Activated naive CD4-positive, alpha-beta T cell treated with anti-CD3 and anti-CD28 coated beads, Interleukin-2, amount 10 ng/mL, durations not matched to agents 7 days and 5 days (primary cell): ENCODE measurements at regions not wholly inside any gene's neighbourhood (a gene's known extent, or its start where the extent isn't known, plus 50 kb on each side); places are given as distances from the start of the nearest gene placed in this dataset.

Experiments used
- CTCF ChIA-PET: fragments of 350-600 bp; sonication (Branson Sonifier 250); formaldehyde crosslinking; loops from one replicate; lab custom pipeline; 2021; ENCODE audit warnings: antibody characterized with exemption; lab: Charles Lee
- DNase-seq: peaks from one replicate; pipeline ENCODE4 v3.0.0-alpha.2; 2020
- H3K27ac Mint-ChIP-seq: one replicate; pipeline ENCODE4 v1.8.0; 2021; ENCODE audit warnings: mild to moderate bottlenecking, moderate library complexity, mixed read lengths
- H3K27me3 Mint-ChIP-seq: one replicate; pipeline ENCODE4 v1.8.0; 2021; ENCODE audit warnings: mild to moderate bottlenecking, mixed read lengths
- H3K36me3 Mint-ChIP-seq: one replicate; pipeline ENCODE4 v1.8.0; 2021; ENCODE audit warnings: mixed read lengths
- H3K4me1 Mint-ChIP-seq: one replicate; pipeline ENCODE4 v1.8.0; 2021; ENCODE audit warnings: mixed read lengths
- H3K4me3 Mint-ChIP-seq: one replicate; pipeline ENCODE4 v1.8.0; 2021; ENCODE audit warnings: mild to moderate bottlenecking, moderate library complexity, mixed read lengths
- H3K9me3 Mint-ChIP-seq: one replicate; pipeline ENCODE4 v1.8.0; 2021; ENCODE audit warnings: mixed read lengths

DNA sequence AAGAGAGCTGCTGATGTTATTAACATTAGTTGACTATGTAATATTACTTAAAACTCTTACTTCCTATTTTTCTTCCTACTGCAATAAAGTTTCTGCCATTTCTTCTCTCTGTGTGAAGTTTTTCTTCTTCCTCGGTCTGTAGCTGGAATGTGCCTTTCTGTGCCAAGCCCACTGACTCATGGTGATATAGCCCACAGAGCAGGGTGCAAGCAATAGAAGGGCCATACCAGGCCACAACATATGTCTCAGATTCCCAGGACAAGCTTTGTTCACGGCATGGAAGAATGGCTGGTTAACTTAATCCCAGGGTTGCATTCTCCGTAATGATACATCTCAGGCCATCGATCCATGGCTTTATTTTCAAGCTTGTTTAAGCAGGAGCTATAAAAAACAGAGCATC lies 815.3 kb downstream of the TUSC7 start:
- Mint-ChIP-seq H3K4me3 (no peak overlapping the region), H3K27ac (no peak overlapping the region), H3K36me3 (no peaks in the 10 kb centered on the region), H3K4me1 (no peaks in the 10 kb centered on the region), H3K9me3 (no peaks in the 10 kb centered on the region), H3K27me3 (no peaks in the 10 kb centered on the region)
- CTCF ChIA-PET: interaction anchor here (1.7 kb wide), 1 partner anchor 754 kb away, joined by 9 read pairs; no protein-coding TSS in a partner anchor
- DNase-seq: no peak

DNA sequence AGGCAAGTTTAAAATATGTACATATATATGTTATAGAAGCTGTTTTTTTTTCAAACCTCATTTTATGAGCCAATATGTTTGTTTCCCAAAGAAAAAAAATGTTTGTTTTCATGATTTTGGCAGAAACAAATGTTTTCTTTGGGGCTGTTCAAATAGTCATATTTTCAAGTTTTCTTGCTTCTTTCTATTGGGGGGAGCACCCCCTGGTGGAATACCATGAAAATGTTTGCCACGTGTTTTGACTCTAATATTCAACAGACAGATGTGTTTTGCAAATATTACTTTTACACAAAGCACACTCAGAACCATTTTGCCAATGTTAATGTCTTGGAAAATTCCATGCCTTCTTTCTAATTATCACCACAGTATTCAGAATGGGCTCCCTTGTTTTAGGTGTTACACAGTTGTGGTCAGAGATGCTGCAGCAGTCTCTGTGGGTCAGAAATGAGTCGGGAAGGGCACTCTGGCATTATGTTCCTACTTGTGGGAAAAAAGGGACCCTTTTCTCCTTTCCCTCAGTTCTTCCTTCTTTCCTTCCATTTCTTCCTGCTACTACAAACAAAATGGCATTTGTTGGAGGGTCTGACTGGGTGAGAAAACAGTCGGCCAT lies 817.0 kb downstream of the TUSC7 start:
- DNase-seq: no peak
- no peaks in the 10 kb centered on the region for H3K4me1 Mint-ChIP-seq
- CTCF ChIA-PET: interaction anchor here (1.7 kb wide), 1 partner anchor 756 kb away, joined by 9 read pairs; no protein-coding TSS in a partner anchor

DNA sequence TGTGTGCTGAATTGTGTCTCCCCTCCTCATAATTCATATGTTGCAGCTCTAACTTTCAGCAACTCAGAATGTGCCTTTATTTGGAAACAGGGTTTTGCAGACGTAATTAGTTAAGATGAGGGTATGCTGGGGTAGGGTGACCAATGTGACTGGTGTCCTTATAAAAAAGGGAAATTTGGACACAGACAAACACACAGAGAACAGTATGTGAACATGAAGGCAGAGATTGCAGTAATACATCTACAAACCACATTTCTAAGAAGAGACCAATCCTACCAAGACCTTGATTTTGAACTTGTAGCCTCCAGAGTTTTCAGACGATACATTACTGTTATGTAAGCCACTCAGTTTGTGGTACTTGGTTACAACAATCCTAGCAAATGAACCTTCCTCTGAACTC lies 817.8 kb downstream of the TUSC7 start:
- H3K4me3 Mint-ChIP-seq: no peak overlapping the region
- H3K9me3 Mint-ChIP-seq: peaks cover 1% of the 10 kb centered on the region
- H3K27ac Mint-ChIP-seq: no peak overlapping the region
- H3K4me1 Mint-ChIP-seq: no peaks in the 10 kb centered on the region
- CTCF ChIA-PET: no interaction called here
- no peaks in the 10 kb centered on the region for H3K36me3 Mint-ChIP-seq
- H3K27me3 Mint-ChIP-seq: no peaks in the 10 kb centered on the region
- no peak for DNase-seq

More for the DNA sequence above, 817.0 kb downstream of the TUSC7 start:
- Mint-ChIP-seq H3K9me3 (peaks cover 1% of the 10 kb centered on the region), H3K4me3 (no peak overlapping the region), H3K27me3 (no peaks in the 10 kb centered on the region), H3K27ac (no peak overlapping the region), H3K36me3 (no peaks in the 10 kb centered on the region)

DNA sequence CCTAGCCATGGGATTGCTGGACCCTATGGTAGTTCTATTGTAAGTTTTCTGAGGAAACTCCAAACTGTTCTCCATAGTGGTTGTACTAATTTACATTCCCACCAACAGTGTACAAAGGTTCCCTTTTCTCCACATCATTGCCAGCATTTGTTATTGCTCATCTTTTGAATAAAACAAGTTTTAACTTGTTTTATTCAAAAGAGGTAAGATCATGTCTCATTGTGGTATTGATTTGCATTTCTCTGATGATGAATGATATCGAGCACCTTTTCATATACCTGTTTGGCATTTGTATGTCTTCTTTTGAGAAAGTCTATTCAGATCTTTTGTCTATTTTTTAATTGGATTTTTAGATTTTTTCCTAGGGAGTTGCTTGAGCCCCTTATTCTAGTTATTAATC lies 819.1 kb downstream of the TUSC7 start:
- H3K9me3 Mint-ChIP-seq: peaks cover 1% of the 10 kb centered on the region
- DNase-seq: no peak
- H3K27ac Mint-ChIP-seq: no peak overlapping the region
- H3K4me3 Mint-ChIP-seq: no peak overlapping the region
- H3K36me3 Mint-ChIP-seq: no peaks in the 10 kb centered on the region
- no peaks in the 10 kb centered on the region for H3K27me3 Mint-ChIP-seq
- CTCF ChIA-PET: no interaction called here
- no peaks in the 10 kb centered on the region for H3K4me1 Mint-ChIP-seq

DNA sequence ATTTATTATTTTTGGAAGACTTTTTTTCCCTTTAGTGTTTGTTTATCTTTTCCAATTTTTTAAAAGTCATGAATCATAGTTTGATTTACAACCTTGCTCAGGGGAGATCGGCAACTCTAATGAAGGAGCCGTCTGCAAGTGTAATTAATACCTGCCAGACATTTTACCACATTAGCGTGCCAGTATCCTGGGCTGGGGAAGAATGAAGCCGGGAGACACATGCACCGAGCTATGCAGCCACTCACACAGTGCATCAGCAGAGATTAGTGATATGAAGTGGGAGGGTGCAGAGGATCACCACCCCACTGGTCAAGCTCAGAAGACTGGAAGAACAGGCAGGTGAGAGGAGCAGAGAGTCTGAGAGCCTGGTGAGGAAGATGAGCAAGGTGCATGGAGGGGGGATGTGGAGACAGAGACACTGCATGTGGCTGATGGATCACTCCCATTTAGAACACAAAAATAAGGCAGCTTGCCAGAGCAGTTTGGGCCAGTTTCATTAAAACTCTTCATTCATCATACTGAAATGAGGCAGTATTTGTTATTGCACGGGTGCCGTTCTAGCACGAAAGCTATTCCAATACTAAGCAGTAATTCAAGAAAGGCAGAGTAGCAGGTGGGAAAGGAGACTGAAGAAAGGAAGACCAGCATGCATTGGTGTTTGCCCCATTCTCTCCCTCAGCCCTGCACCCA lies 821.6 kb downstream of the TUSC7 start:
- Mint-ChIP-seq H3K4me1 (no peaks in the 10 kb centered on the region), H3K27me3 (no peaks in the 10 kb centered on the region), H3K9me3 (peaks cover 1% of the 10 kb centered on the region), H3K4me3 (no peak overlapping the region), H3K36me3 (no peaks in the 10 kb centered on the region), H3K27ac (no peak overlapping the region)
- CTCF ChIA-PET: no interaction called here
- DNase-seq: no peak

DNA sequence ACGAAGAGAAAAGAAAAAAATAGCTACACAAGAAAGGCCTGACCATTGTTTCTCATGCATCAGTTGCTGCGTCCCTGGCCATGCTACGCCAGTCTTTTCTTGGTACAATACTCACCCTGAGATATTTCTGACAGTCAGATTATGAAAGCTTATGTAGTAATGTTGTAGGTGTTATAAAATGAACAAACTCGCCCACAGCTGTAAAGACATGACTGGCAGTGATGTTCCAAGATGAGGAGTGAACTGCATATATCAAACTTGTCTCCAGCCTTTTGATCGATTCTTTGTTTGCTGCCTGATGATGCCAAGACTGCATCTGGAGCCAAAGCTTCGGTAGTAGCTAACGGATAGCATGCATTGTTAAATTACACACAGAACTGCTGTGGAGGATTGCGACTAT lies 822.7 kb downstream of the TUSC7 start:
- H3K27ac Mint-ChIP-seq: no peak overlapping the region
- no peaks in the 10 kb centered on the region for H3K4me1 Mint-ChIP-seq
- no peak overlapping the region for H3K4me3 Mint-ChIP-seq
- no peaks in the 10 kb centered on the region for H3K36me3 Mint-ChIP-seq
- peaks cover 1% of the 10 kb centered on the region for H3K9me3 Mint-ChIP-seq
- H3K27me3 Mint-ChIP-seq: no peaks in the 10 kb centered on the region
- no peak for DNase-seq
- CTCF ChIA-PET: no interaction called here

DNA sequence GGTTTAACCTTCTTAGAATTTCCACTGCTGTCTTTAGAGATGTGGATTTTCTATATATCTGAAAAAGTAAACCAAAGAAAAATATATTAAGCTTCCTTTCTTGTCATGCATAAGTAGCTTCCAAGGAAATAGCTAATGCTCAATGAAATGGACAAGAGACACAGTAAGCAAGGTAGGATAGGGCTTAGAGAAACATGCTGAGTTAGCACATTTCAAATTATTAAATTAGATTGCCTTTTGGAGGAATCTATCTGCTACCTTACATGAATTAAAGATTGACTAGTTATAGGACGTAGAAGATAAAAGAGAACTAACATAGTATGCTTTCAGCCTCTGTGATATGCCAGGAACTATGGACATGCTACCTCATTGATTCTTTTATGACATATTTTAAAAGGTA lies 824.6 kb downstream of the TUSC7 start:
- CTCF ChIA-PET: no interaction called here
- DNase-seq: no peak
- H3K27ac Mint-ChIP-seq: no peak overlapping the region
- peaks cover 1% of the 10 kb centered on the region for H3K9me3 Mint-ChIP-seq
- no peak overlapping the region for H3K4me3 Mint-ChIP-seq
- no peaks in the 10 kb centered on the region for H3K27me3 Mint-ChIP-seq
- H3K36me3 Mint-ChIP-seq: no peaks in the 10 kb centered on the region
- no peaks in the 10 kb centered on the region for H3K4me1 Mint-ChIP-seq

DNA sequence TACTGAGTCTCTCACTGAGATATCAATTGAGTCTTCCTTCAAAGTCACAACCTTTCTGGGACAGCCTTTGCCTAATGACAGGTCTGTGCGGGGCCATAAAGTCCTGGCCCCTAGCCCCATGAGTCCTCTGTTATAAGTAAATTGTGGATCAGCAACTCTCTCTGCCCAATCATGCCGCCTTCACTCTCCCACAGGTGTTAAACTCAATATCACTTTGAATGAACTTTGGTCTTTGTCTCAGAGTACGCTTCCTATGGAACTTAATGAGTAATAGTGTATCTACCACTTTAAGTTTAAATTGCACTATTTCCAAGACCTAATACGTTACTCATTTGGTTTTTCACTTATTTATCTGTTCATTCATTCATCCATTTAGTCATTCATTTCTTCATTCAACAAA lies 826.4 kb downstream of the TUSC7 start:
- no peaks in the 10 kb centered on the region for H3K27me3 Mint-ChIP-seq
- H3K4me3 Mint-ChIP-seq: no peak overlapping the region
- H3K9me3 Mint-ChIP-seq: peaks cover 1% of the 10 kb centered on the region
- no peak for DNase-seq
- CTCF ChIA-PET: no interaction called here
- no peak overlapping the region for H3K27ac Mint-ChIP-seq
- H3K4me1 Mint-ChIP-seq: no peaks in the 10 kb centered on the region
- H3K36me3 Mint-ChIP-seq: no peaks in the 10 kb centered on the region

DNA sequence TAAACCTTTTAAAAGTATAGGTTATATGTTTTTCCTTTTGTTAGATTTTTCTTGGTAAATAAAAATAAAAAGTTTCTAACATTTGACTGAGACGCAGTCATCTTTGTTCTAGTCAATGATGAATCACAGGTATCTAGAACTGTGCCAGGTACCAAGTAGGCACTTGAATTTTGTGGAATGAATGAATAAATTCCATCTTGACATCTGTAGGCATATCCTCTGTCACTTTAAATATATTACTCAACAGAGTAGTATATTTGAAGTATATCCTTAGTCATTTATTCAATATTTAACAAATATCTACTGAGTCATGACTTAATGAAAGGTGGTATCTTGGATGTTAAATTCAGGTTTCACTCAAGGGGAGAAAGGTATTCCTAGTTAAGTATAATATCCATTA lies 828.4 kb downstream of the TUSC7 start:
- Mint-ChIP-seq H3K27ac (no peak overlapping the region), H3K36me3 (no peaks in the 10 kb centered on the region), H3K4me3 (no peak overlapping the region), H3K4me1 (no peaks in the 10 kb centered on the region), H3K27me3 (no peaks in the 10 kb centered on the region), H3K9me3 (no peaks in the 10 kb centered on the region)
- DNase-seq: no peak
- CTCF ChIA-PET: no interaction called here

DNA sequence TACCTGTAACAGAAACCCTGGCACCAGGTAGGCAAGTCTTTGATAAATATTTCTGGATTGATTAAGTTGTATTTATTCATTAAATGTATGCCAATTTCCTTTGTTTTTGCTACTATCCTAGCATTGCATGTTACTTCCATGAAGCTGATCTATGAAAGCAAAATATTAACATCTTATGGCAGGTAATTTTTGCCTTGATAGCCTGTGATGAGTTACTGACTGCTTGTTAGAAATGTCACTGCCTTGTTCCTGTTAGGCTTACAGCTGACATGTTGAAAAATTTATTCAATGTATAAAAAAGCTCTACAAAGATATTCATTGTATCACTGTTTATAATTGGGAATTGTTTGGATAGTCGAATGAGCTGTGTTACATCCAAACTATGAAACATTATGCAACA lies 830.1 kb downstream of the TUSC7 start:
- CTCF ChIA-PET: no interaction called here
- no peaks in the 10 kb centered on the region for H3K27me3 Mint-ChIP-seq
- H3K9me3 Mint-ChIP-seq: no peaks in the 10 kb centered on the region
- H3K4me3 Mint-ChIP-seq: no peak overlapping the region
- no peaks in the 10 kb centered on the region for H3K4me1 Mint-ChIP-seq
- H3K36me3 Mint-ChIP-seq: no peaks in the 10 kb centered on the region
- no peak overlapping the region for H3K27ac Mint-ChIP-seq
- no peak for DNase-seq

DNA sequence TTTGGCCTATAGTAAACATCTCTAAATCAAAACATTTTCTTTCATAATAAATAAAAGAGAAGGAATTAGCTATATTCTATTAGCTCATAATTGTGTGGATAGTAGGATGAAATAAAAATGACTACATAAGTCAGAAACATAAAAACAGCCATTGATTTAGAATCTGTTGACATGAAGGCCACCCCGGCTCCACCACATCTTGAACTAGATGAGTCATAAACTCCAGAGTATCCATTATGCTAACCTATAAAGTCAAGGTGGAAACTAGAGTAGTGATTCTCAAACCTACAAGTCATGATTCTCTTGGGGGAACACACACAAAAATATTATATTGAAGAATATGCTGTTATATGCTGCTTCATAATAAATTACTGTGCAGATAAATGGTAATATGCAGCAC lies 831.0 kb downstream of the TUSC7 start:
- no peaks in the 10 kb centered on the region for H3K4me1 Mint-ChIP-seq
- no peaks in the 10 kb centered on the region for H3K9me3 Mint-ChIP-seq
- H3K27ac Mint-ChIP-seq: no peak overlapping the region
- no peak for DNase-seq
- H3K27me3 Mint-ChIP-seq: no peaks in the 10 kb centered on the region
- H3K36me3 Mint-ChIP-seq: no peaks in the 10 kb centered on the region
- CTCF ChIA-PET: no interaction called here
- no peak overlapping the region for H3K4me3 Mint-ChIP-seq

DNA sequence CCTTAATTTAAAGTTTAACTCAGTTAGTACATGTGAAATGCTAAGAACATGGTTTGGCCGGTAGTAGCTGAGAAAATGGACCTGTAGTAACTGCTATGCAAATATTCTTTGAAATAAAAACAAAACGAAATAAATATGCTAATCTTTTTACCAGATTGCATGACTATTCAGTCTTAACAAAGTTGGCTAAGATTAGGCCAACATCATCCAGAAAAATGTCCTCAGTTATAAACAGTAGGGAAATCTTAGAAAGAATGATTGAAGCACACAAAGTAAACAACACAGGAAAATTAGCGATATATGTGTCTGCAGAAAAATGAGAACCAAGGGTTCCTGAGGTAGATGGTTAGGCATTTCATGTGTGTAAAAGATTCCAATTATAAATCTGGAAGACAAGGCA lies 832.1 kb downstream of the TUSC7 start:
- DNase-seq: no peak
- Mint-ChIP-seq H3K36me3 (no peaks in the 10 kb centered on the region), H3K4me1 (no peaks in the 10 kb centered on the region), H3K9me3 (no peaks in the 10 kb centered on the region), H3K4me3 (no peak overlapping the region), H3K27me3 (no peaks in the 10 kb centered on the region), H3K27ac (no peak overlapping the region)
- CTCF ChIA-PET: no interaction called here

DNA sequence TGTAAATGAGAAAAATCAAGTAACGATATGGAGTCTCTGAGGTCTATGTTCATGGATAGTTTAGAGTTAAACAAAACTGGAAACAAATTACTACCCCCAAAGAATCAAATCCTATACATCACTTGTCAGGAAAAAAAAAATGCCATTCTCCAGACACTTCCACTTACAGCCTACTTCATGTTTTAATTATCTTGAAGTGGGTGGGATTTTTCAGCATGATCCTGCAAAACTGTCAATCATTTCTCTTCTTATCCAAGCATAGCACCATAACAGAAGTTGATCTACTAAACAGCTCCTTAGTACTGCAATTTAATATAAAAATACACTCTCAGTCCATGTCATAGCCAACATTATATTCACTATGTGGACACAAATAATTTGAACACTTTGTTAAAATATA lies 833.9 kb downstream of the TUSC7 start:
- H3K36me3 Mint-ChIP-seq: no peaks in the 10 kb centered on the region
- no peaks in the 10 kb centered on the region for H3K4me1 Mint-ChIP-seq
- H3K9me3 Mint-ChIP-seq: no peaks in the 10 kb centered on the region
- H3K27ac Mint-ChIP-seq: no peak overlapping the region
- no peak overlapping the region for H3K4me3 Mint-ChIP-seq
- no peak for DNase-seq
- H3K27me3 Mint-ChIP-seq: no peaks in the 10 kb centered on the region
- CTCF ChIA-PET: no interaction called here

DNA sequence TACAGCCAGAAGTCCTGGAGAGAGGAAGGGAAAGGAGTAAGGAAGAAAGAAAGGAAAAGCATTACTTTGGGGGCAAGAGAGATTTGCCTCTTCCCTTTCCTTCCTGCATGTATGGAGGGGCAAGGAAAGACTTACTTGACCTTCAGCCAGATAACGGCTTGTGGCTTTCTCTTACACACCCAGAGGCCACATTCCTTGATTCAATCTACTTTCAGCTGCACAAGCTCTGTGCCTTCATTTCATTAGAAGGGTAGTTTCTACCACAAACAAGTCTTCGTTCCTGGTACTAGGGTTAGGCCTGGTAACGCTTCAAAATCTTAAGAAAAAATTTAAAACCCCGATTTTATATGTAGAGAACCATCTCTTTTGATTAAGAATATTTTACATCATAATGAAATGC lies 835.9 kb downstream of the TUSC7 start:
- CTCF ChIA-PET: no interaction called here
- Mint-ChIP-seq H3K27me3 (no peaks in the 10 kb centered on the region), H3K4me3 (no peak overlapping the region), H3K36me3 (no peaks in the 10 kb centered on the region), H3K27ac (no peak overlapping the region), H3K4me1 (no peaks in the 10 kb centered on the region), H3K9me3 (no peaks in the 10 kb centered on the region)
- no peak for DNase-seq

DNA sequence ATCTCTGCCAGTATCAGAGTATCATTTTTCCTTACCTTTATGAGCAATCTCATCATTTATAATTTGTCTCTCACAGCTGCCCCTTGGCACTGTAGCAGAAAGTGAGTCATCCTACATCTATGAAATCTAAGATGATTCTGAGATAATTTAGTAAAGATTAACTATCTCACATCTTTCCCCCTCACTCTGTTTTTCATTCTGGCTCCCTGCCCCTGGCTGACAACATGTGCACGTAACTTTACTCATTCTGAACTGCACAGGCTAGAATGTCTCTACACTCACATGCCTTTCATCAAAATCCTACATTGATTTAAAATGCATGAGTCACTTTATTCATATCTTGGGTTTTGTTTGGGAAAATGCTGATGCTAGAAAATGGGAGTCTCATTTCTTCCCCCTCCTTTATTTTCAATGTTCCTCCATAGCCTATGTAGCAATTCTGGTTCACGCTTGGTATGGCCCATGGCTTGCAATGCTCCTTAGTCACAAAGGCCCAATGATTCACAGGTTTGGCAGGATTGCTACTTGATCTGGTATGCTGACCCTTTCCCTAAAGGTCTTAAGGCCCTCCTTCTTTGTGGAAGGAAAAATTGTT lies 838.5 kb downstream of the TUSC7 start:
- Mint-ChIP-seq H3K4me3 (no peak overlapping the region), H3K9me3 (no peaks in the 10 kb centered on the region), H3K4me1 (no peaks in the 10 kb centered on the region), H3K27me3 (no peaks in the 10 kb centered on the region), H3K27ac (no peak overlapping the region), H3K36me3 (no peaks in the 10 kb centered on the region)
- DNase-seq: no peak
- CTCF ChIA-PET: no interaction called here
